Thyroid gland (tissue), 4 donors: ENCODE measurements at regions not wholly inside any gene's neighbourhood (a gene's known extent, or its start where the extent isn't known, plus 50 kb on each side); places are given as distances from the start of the nearest gene placed in this dataset.

Source experiments
- POLR2A ChIP-seq, 2 donors: fragments of 450-650 bp; IDR thresholded peaks; one replicate each; pipeline ENCODE4 v1.6.1; 2017; ENCODE audit warnings: antibody characterized with exemption in 2 of 2, mild to moderate bottlenecking in 2 of 2, moderate library complexity in 1 of 2
- TF ChIP-seq, protein P1 (sequence below), 6 experiments: fragments of 200-600 bp in 3 of 6; fragments of 450-650 bp in 3 of 6; sonication (generic) in 3 of 6; IDR thresholded peaks; one replicate each; pipeline ENCODE4 v1.5.1; 2016 to 2019; ENCODE audit warnings: antibody characterized with exemption in 6 of 6, mild to moderate bottlenecking in 2 of 6, inconsistent platforms in 1 of 6, moderate library complexity in 1 of 6

- TF ChIP-seq, protein P1, sequence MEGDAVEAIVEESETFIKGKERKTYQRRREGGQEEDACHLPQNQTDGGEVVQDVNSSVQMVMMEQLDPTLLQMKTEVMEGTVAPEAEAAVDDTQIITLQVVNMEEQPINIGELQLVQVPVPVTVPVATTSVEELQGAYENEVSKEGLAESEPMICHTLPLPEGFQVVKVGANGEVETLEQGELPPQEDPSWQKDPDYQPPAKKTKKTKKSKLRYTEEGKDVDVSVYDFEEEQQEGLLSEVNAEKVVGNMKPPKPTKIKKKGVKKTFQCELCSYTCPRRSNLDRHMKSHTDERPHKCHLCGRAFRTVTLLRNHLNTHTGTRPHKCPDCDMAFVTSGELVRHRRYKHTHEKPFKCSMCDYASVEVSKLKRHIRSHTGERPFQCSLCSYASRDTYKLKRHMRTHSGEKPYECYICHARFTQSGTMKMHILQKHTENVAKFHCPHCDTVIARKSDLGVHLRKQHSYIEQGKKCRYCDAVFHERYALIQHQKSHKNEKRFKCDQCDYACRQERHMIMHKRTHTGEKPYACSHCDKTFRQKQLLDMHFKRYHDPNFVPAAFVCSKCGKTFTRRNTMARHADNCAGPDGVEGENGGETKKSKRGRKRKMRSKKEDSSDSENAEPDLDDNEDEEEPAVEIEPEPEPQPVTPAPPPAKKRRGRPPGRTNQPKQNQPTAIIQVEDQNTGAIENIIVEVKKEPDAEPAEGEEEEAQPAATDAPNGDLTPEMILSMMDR (IDR thresholded peaks at IDR 0.05): no peak
- TF ChIP-seq POLR2A (IDR thresholded peaks at IDR 0.05): no peak
Observed at GRCh38 chr2:104290566-104290891, 563.4 kb upstream of the POU3F3 start.
